HepG2 (cell line): ENCODE measurements at regions not wholly inside any gene's neighbourhood (a gene's known extent, or its start where the extent isn't known, plus 50 kb on each side); places are given as distances from the start of the nearest gene placed in this dataset.

ENCODE experiments used
- ATAC-seq: fragments of 200-7000 bp; cut with Tn5 transposase; 3 replicates; pipeline ENCODE4 v1.9.1; 2020; ENCODE audit warnings: mild to moderate bottlenecking, moderate library complexity
- BruUV-seq: library from RNA; stranded (reverse); fragments of 400-500 nt; replicated peaks from 2 replicates; lab custom pipeline; 2021; lab: Mats Ljungman, UMichigan
- CTCF ChIA-PET: fragments of 300-600 bp; formaldehyde crosslinking; extraction: SDS; loops from one replicate; lab custom pipeline; 2021; ENCODE audit warnings: low total read pairs, inconsistent platforms, low intra/inter-chr PET ratio; lab: Yijun Ruan, JAX
- POLR2A ChIA-PET: fragments of 350-600 bp; sonication (Branson Sonifier 250); formaldehyde crosslinking; loops from one replicate; lab custom pipeline; 2020; ENCODE audit warnings: antibody characterized with exemption, inconsistent platforms; lab: Yijun Ruan, JAX
- DNase-seq: peaks from one replicate; pipeline ENCODE4 v3.0.0-alpha.2; 2015; ENCODE audit warnings: low spot score
- FAIRE-seq: peaks from 3 replicates; lab custom pipeline; 2011; peaks lifted over from hg19 to GRCh38; lab: Jason Lieb, UNC
- H2AFZ ChIP-seq: one replicate; pipeline ENCODE4 v1.6.1; 2011; ENCODE audit warnings: low read length, inconsistent platforms
- H3K27ac ChIP-seq: fragments of 300-600 bp; 3 replicates; pipeline ENCODE4 v1.8.0; 2011; ENCODE audit warnings: mixed run types, mild to moderate bottlenecking, mixed read lengths, low read length, inconsistent platforms; ENCODE audit not compliant: insufficient read depth; ENCODE audit errors: extremely low read length
- H3K27me3 ChIP-seq, 2 experiments: fragments of 200-600 bp in 1 of 2; 2 replicates in 1 of 2; 3 replicates in 1 of 2; pipeline versions ENCODE4 v1.6.0 to v1.8.0; 2011; ENCODE audit warnings: low read length in 2 of 2, mild to moderate bottlenecking in 2 of 2, moderate library complexity in 2 of 2, inconsistent platforms in 1 of 2; ENCODE audit not compliant: insufficient read depth in 2 of 2, control insufficient read depth in 1 of 2
- H3K36me3 ChIP-seq, 2 experiments: fragments of 200-600 bp in 1 of 2; replicated peaks in 1 of 2; 2 replicates in 1 of 2; 3 replicates in 1 of 2; pipeline versions ENCODE4 v1.5.1 to v1.8.0; 2011; ENCODE audit warnings: low read length in 2 of 2, inconsistent platforms in 1 of 2; ENCODE audit not compliant: insufficient read depth in 2 of 2, control insufficient read depth in 1 of 2
- H3K4me1 ChIP-seq: 2 replicates; pipeline ENCODE4 v1.5.1; 2012; ENCODE audit warnings: low read length, inconsistent platforms; ENCODE audit not compliant: insufficient read depth
- H3K4me2 ChIP-seq: 2 replicates; pipeline ENCODE4 v1.6.0; 2011; ENCODE audit warnings: low read depth, low read length, inconsistent platforms
- H3K4me3 ChIP-seq, 3 experiments: fragments of 200-600 bp in 1 of 3; sonication (generic), shearing (Covaris generic) in 1 of 3; replicated peaks in 1 of 3; 2 replicates each; pipeline ENCODE4 v1.5.1; 2011 to 2016; ENCODE audit warnings: low read length in 3 of 3, inconsistent platforms in 2 of 3, low read depth in 2 of 3, mild to moderate bottlenecking in 2 of 3, control low read depth in 1 of 3, mixed read lengths in 1 of 3; ENCODE audit not compliant: insufficient read depth in 1 of 3
- H3K79me2 ChIP-seq: one replicate; pipeline ENCODE4 v1.6.1; 2011; ENCODE audit warnings: low read length, inconsistent platforms; ENCODE audit not compliant: insufficient read depth
- H3K9ac ChIP-seq: 2 replicates; pipeline ENCODE4 v1.6.0; 2011; ENCODE audit warnings: mild to moderate bottlenecking, low read depth, low read length, inconsistent platforms; ENCODE audit not compliant: insufficient read depth
- H3K9me3 ChIP-seq: 2 replicates; pipeline ENCODE4 v1.5.1; 2012; ENCODE audit warnings: mild to moderate bottlenecking, low read length
- H4K20me1 ChIP-seq: 2 replicates; pipeline ENCODE4 v1.6.0; 2011; ENCODE audit warnings: inconsistent platforms, mild to moderate bottlenecking, low read length, moderate library complexity; ENCODE audit not compliant: insufficient read depth
- FUBP1 ChIP-seq: sonication (generic); formaldehyde crosslinking; IDR thresholded peaks from 2 replicates; pipeline ENCODE4 v1.5.1; 2020; ENCODE audit warnings: missing genetic modification reagents, mild to moderate bottlenecking, borderline replicate concordance
- HNF4G ChIP-seq, 2 experiments: sonication (generic) in 1 of 2; formaldehyde crosslinking in 1 of 2; IDR thresholded peaks; 2 replicates each; pipeline versions ENCODE4 v1.4.0 to v1.6.1; 2011 to 2020; ENCODE audit warnings: borderline replicate concordance in 2 of 2, low read depth in 2 of 2, mild to moderate bottlenecking in 2 of 2, low read length in 1 of 2, missing genetic modification reagents in 1 of 2, moderate library complexity in 1 of 2
- MIER3 ChIP-seq: IDR thresholded peaks from 2 replicates; pipeline ENCODE4 v1.6.1; 2016; ENCODE audit warnings: missing compliant biosample characterization, borderline replicate concordance
- MTERF4 ChIP-seq: sonication (generic); formaldehyde crosslinking; IDR thresholded peaks from 2 replicates; pipeline ENCODE4 v1.8.0; 2023; ENCODE audit warnings: mild to moderate bottlenecking, missing genetic modification reagents
- SATB2 ChIP-seq: sonication (generic); formaldehyde crosslinking; IDR thresholded peaks from 2 replicates; pipeline ENCODE4 v1.5.0; 2020; ENCODE audit warnings: missing genetic modification reagents
- ZHX2 ChIP-seq, 2 experiments: sonication (generic) in 1 of 2; formaldehyde crosslinking in 1 of 2; IDR thresholded peaks; 2 replicates each; pipeline versions ENCODE4 v1.6.1 to v1.9.0; 2014 to 2022; ENCODE audit warnings: antibody characterized with exemption in 1 of 2, borderline replicate concordance in 1 of 2, inconsistent platforms in 1 of 2, low read depth in 1 of 2, missing genetic modification reagents in 1 of 2
- ZNF44 ChIP-seq: sonication (generic); formaldehyde crosslinking; IDR thresholded peaks from 2 replicates; pipeline ENCODE4 v1.5.1; 2020; ENCODE audit warnings: mild to moderate bottlenecking, missing genetic modification reagents
- ZNF609 ChIP-seq: sonication (generic); formaldehyde crosslinking; IDR thresholded peaks from 2 replicates; pipeline ENCODE4 v1.4.0; 2020; ENCODE audit warnings: mild to moderate bottlenecking, missing genetic modification reagents, borderline replicate concordance
- ZNF790 ChIP-seq: sonication (generic); formaldehyde crosslinking; IDR thresholded peaks from 2 replicates; pipeline ENCODE4 v1.8.0; 2022; ENCODE audit warnings: missing genetic modification reagents, mild to moderate bottlenecking, borderline replicate concordance
- WGBS: methylation state at CpG from one replicate; pipeline ENCODE4 v1.1.6; 2017; ENCODE audit warnings: low lambda C conversion rate; 5-methylcytosine and 5-hydroxymethylcytosine counted together
- in situ Hi-C: cut with HindIII; loops from 2 replicates; pipeline ENCODE4 v1.10.0; 2017; ENCODE audit warnings: low pct_unique_long_range_greater_than_20kb; ENCODE audit not compliant: extremely low pct_ligation_motif_present
- intact Hi-C: fragments of 100-400 bp; cut with micrococcal nuclease; formaldehyde crosslinking; loops from one replicate; pipeline ENCODE4 v1.10.0; 2022; ENCODE audit not compliant: unreplicated experiment

GRCh38 chr4:11039634-11040131 is 355.1 kb upstream of the CLNK start:
- Histone ChIP-seq H3K36me3 (no peaks in the 10 kb centered on the region), H3K4me1 (no peaks in the 10 kb centered on the region), H3K27me3 (no peaks in the 10 kb centered on the region; a peak in 1 of 5 replicates), H3K4me2 (no peak overlapping the region), H3K9ac (no peak overlapping the region), H2AFZ (no peak overlapping the region), H3K27ac (no peak overlapping the region), H3K79me2 (no peaks in the 10 kb centered on the region), H4K20me1 (no peaks in the 10 kb centered on the region), H3K4me3 (no peak overlapping the region), H3K9me3 (peaks cover 8% of the 10 kb centered on the region)
- no TSS peak for BruUV-seq
- intact Hi-C loops = no loop called here
- FAIRE-seq = no peak
- CTCF ChIA-PET = no interaction called here
- ATAC-seq = no peak
- POLR2A ChIA-PET = no interaction called here
- no peak for DNase-seq
- WGBS = 36% methylated on average over 7 of the region's 8 CpGs
- in situ Hi-C loops = no loop called here
- no peak for TF ChIP-seq ZNF44 (CRISPR knock-in tag)
- no peak for TF ChIP-seq MTERF4
- TF ChIP-seq ZNF609 (CRISPR knock-in tag) = no peak
- no peak for TF ChIP-seq ZNF790 (CRISPR knock-in tag)
- TF ChIP-seq SATB2 = no peak
- TF ChIP-seq HNF4G (IDR thresholded peaks at IDR 0.05; ENCODE audit: borderline replicate concordance, low read depth, low read length) = no peak
- TF ChIP-seq HNF4G (CRISPR knock-in tag; IDR thresholded peaks at IDR 0.05; ENCODE audit: borderline replicate concordance, low read depth) = no peak
- no peak for TF ChIP-seq MIER3 (CRISPR knock-in tag)
- TF ChIP-seq ZHX2 (IDR thresholded peaks at IDR 0.05; ENCODE audit: low read depth) = no peak
- no peak for TF ChIP-seq ZHX2 (CRISPR knock-in tag; IDR thresholded peaks at IDR 0.05; ENCODE audit: borderline replicate concordance)
- TF ChIP-seq FUBP1 (CRISPR knock-in tag) = no peak
